ENCODE measurements at regions not wholly inside any gene's neighbourhood (a gene's known extent, or its start where the extent isn't known, plus 50 kb on each side); places are given as distances from the start of the nearest gene placed in this dataset.

GRCh38 chr3:30225021-30225420, 381.4 kb upstream of the TGFBR2 start:
- no peaks in the 10 kb centered on the region for H3K27me3 ChIP-seq
- DNase-seq: no peak
- H3K36me3 ChIP-seq: no peaks in the 10 kb centered on the region
- no peak overlapping the region for H3K4me3 ChIP-seq
- H3K9me3 ChIP-seq: no peaks in the 10 kb centered on the region

GRCh38 chr3:30226601-30227151, 379.7 kb upstream of the TGFBR2 start:
- DNase-seq: no peak
- Histone ChIP-seq H3K9me3 (no peaks in the 10 kb centered on the region), H3K4me3 (no peak overlapping the region), H3K36me3 (no peaks in the 10 kb centered on the region), H3K27me3 (no peaks in the 10 kb centered on the region)

DNA sequence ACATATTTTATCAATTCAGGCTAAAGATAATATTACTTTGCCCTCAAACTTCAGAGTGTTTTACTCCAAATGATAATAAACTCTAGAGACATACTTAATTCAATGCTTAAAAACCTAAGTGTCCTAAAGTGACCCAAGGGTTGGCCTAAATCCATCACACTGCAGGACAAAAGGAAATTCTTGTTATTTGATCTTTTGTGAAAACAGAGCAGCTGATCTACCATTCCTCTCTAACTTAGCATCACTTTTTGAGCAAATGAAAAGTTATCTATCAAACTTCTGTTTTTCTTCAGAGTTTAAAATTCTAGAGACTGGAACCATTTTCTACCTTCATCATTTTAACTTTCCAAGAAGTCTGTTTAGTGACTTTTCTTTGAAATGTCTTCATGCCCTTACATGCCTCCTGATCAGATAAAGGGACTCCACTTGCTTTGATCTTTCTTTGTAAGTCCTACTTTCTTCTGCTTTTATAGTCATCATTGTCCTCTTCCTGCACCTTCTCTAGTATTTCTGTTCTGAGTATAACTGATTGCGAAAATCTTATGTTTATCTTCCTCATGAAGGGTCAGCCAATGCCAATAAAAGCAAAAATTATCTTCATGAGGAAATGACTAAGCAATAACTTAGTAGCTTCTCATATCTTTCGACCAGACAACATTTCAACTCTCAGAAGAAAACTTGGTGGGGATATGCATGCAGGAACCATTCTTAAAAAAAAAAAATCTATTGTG, 378.7 kb upstream of the TGFBR2 start:
- DNase-seq: no peak

GRCh38 chr3:30228302-30228631, 378.1 kb upstream of the TGFBR2 start:
- DNase-seq: no peak
- Histone ChIP-seq H3K36me3 (no peaks in the 10 kb centered on the region), H3K27me3 (no peaks in the 10 kb centered on the region), H3K4me3 (no peak overlapping the region), H3K9me3 (no peaks in the 10 kb centered on the region)

More for the DNA sequence above, 378.7 kb upstream of the TGFBR2 start:
- no peaks in the 10 kb centered on the region for H3K36me3 ChIP-seq
- no peak overlapping the region for H3K4me3 ChIP-seq
- no peaks in the 10 kb centered on the region for H3K27me3 ChIP-seq
- no peaks in the 10 kb centered on the region for H3K9me3 ChIP-seq

GRCh38 chr3:30231277-30232141, 374.9 kb upstream of the TGFBR2 start:
- DNase-seq: no peak
- H3K4me3 ChIP-seq: no peak overlapping the region
- H3K9me3 ChIP-seq: no peaks in the 10 kb centered on the region
- no peaks in the 10 kb centered on the region for H3K27me3 ChIP-seq
- H3K36me3 ChIP-seq: no peaks in the 10 kb centered on the region

DNA sequence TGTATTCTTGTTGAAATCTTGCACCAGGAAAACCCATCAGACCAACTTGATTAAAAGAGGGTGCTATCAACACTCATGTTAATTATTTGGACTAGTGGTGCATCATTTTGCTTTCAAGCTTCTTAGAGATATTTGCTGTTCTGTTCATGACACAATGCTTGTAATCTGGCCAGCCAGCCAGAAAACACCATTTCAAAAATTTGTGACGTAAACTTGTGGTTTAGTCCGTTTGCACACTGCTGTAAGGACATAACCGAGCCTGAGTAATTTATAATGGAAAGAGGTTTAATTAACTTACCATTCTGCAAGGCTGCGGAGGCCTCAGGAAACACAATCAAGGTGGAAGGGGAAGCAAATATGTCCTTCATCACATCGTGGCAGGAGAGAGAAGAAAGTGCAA, 374.3 kb upstream of the TGFBR2 start:
- Histone ChIP-seq H3K36me3 (no peaks in the 10 kb centered on the region), H3K4me3 (no peak overlapping the region), H3K27me3 (no peaks in the 10 kb centered on the region), H3K9me3 (no peaks in the 10 kb centered on the region)
- no peak for DNase-seq

- no peaks in the 10 kb centered on the region for H3K36me3 ChIP-seq
- no peaks in the 10 kb centered on the region for H3K9me3 ChIP-seq
- DNase-seq: no peak
- no peak overlapping the region for H3K4me3 ChIP-seq
- H3K27me3 ChIP-seq: no peaks in the 10 kb centered on the region
Measured at GRCh38 chr3:30233913-30234646, 372.3 kb upstream of the TGFBR2 start.

DNA sequence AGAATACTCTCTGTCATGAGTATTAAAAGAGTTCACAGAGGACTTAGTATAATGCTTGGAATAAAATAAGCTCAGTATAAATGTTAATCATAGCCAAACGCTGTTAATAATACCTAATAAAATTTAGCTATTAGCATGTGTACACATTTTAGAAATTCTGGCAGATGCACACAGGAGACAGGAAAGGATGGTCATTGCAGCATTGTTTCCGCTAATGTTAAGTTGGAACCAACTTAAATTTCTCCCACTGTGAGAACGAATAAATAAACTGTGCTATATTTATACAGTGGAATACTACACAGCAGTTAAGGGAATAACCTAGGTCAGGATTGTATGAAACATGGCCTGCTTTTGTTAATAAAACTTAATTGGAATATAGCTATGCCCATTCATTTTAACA, 370.4 kb upstream of the TGFBR2 start:
- DNase-seq: no peak
- no peak overlapping the region for H3K4me3 ChIP-seq
- H3K9me3 ChIP-seq: no peaks in the 10 kb centered on the region
- no peaks in the 10 kb centered on the region for H3K27me3 ChIP-seq
- H3K36me3 ChIP-seq: no peaks in the 10 kb centered on the region

DNA sequence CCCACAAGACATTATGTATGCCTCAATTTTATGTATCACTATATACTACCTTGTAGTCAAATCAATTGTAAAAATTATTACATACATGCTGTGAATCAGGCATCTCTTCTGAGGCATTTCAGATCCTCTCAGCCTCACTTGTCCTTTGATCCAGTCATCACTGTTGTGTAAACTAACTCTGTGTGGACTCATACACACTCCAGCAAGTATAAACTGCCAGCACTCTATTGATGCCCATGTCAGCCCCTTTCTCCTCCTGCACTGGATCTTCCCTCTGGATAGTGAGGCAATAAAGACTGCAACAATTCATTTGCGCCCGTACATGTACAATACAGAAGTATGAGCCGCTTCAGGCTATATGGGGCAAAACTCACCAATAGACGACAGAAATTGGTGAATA, 364.7 kb upstream of the TGFBR2 start:
- Histone ChIP-seq H3K4me3 (no peak overlapping the region), H3K9me3 (no peaks in the 10 kb centered on the region), H3K27me3 (no peaks in the 10 kb centered on the region), H3K36me3 (no peaks in the 10 kb centered on the region)
- no peak for DNase-seq

DNA sequence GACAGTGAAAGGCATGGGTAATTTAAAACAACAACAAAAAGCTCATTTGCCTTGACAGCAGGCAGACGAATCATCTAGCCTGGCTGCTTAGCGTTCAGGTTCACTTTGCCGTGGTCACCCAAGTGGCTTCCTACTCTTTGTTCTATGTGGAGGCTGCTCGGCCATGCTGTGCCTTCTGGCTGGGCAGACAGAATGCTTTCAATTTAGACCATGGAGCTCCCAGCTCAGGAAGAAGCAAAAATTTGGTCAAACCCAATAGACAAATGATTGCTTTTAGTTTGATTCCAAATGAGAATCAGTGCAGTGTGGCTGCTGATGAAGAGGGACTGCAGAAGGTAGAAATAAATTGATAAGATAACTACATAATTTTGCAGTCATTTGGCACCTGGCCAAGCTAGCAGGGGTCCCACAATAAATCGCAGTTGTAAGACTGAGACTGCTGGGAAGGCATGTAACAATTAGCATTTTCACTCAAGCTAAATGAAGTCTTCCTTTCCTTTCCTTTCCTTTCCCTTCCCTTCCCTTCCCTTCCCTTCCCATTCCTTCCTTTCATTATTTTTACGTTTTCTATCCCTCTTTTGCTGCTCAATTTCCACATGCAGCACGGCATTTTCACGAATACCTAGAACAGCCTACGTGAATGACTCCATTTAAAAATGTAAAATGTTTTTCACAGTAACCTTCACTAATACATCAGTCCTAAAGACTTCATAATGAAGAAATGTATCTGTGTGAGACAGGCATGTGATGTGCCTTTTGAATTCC, 360.4 kb upstream of the TGFBR2 start:
- Histone ChIP-seq H3K27me3 (no peaks in the 10 kb centered on the region), H3K4me3 (no peak overlapping the region), H3K36me3 (no peaks in the 10 kb centered on the region), H3K9me3 (no peaks in the 10 kb centered on the region)
- DNase-seq: no peak

- Histone ChIP-seq H3K9me3 (no peaks in the 10 kb centered on the region), H3K27me3 (no peaks in the 10 kb centered on the region), H3K36me3 (no peaks in the 10 kb centered on the region), H3K4me3 (no peak overlapping the region)
- no peak for DNase-seq
Measured at GRCh38 chr3:30248423-30248822, 358.0 kb upstream of the TGFBR2 start.

- DNase-seq: no peak
- H3K9me3 ChIP-seq: no peaks in the 10 kb centered on the region
- H3K4me3 ChIP-seq: no peak overlapping the region
- no peaks in the 10 kb centered on the region for H3K36me3 ChIP-seq
- H3K27me3 ChIP-seq: no peaks in the 10 kb centered on the region
Measured at GRCh38 chr3:30252474-30252873, 353.9 kb upstream of the TGFBR2 start.

DNA sequence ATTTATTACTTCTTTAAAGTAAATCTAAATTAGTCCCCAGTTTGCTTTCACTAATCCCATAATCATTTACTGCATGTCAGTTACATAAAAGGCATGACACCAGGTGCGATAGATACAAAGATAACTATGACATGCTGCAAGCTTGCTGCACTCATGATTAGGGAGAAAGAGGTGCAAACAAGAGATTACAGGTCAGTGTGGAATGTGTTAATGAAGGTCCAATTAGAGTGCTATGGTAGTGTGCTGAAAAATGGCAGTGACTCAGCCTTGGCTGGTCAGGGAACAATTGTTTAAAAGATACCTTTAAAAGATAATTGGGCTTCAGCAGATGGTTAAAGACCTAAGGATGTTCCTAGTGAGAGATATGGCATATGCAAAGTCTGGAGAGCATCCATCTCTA, 352.6 kb upstream of the TGFBR2 start:
- H3K36me3 ChIP-seq: no peaks in the 10 kb centered on the region
- H3K4me3 ChIP-seq: no peak overlapping the region
- no peak for DNase-seq
- H3K9me3 ChIP-seq: no peaks in the 10 kb centered on the region
- H3K27me3 ChIP-seq: no peaks in the 10 kb centered on the region

DNA sequence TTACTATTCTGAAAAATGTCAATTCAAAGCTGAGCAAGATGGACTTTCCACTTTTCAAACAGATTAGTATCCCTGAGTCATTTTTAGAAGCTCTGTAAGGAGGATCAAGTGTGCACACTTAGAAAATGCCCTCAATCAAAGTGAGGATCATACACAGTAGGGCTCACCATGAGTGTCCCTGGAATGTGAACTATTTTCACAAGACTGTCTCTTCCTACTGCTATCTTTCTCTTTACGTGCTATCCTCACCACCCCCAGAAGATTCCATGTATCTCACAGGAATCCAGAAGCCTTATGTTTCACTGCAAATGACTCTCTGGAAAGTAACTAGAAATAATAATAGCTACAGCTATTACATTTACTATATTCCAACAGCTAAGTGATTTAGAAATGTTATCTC, 349.9 kb upstream of the TGFBR2 start:
- no peaks in the 10 kb centered on the region for H3K36me3 ChIP-seq
- no peak for DNase-seq
- H3K4me3 ChIP-seq: no peak overlapping the region
- no peaks in the 10 kb centered on the region for H3K9me3 ChIP-seq
- no peaks in the 10 kb centered on the region for H3K27me3 ChIP-seq

DNA sequence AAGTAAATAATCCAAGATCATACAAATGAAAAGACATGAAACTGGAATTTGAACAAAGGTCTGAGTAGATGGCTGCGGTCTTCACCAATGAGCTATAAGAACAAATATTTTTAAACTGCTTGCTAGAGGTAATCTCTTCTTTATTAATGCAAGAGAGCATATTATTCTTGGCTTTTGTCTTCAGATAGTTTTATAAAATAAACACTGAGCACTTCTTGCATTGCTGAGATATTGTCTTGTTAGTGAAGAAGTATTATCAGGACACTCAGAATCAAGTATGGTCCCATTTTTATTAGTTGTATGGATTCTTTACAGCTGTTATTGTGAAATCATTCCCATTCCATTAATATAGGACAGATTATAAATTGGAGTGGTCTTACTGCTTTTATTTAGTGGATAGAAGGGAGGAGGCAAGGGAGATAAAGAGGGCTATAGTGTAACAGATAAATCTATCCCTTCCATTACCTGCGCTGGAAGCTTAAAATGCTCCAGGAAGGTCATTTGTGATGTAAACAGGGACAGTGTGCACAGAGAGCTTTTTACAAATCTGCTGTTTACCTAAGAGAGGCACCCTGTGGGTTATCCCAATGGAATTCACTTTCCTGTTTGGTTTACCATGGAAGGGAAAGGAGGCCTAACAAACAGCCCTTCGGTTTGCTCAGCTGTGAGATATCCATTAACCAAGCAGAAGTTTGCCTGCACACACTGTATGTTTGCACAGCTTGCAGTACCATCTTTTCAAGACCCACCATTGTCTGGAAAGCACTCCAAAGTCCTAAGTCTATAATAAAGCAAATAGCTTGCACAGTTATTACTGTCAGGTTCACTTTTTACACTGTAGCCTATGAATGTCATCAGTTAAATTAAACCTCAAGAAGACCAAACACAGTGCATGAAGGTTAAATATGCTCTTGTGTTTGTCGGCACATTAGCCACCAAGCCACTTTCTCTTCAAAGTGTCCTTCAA, 347.7 kb upstream of the TGFBR2 start:
- Histone ChIP-seq H3K36me3 (no peaks in the 10 kb centered on the region), H3K9me3 (no peaks in the 10 kb centered on the region), H3K27me3 (no peaks in the 10 kb centered on the region), H3K4me3 (no peak overlapping the region)
- DNase-seq: no peak

DNA sequence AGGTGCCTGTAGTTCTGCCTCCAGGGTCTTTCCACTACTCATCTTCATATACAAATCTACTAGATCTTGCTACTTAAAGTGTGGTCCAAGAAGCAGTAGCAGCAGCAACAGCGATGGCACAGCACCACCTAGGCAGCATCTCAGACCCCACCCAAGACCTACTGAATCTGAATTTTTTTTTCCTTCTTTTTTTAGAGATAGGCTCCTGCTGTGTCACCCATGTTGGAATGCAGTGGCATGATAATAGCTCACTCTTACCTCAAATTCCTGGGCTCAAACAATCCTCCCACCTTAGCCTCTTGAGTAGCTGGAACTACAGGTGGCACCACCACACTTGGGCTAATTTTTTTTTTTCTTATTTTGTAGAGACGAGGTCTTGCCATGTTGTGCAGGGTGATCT, 346.7 kb upstream of the TGFBR2 start:
- Histone ChIP-seq H3K27me3 (no peaks in the 10 kb centered on the region), H3K36me3 (no peaks in the 10 kb centered on the region)
- DNase-seq: no peak

More for the DNA sequence above, 346.7 kb upstream of the TGFBR2 start:
- Histone ChIP-seq H3K4me3 (no peak overlapping the region), H3K9me3 (no peaks in the 10 kb centered on the region)

Measured in MG63 (cell line).